ENCODE measurements at regions not wholly inside any gene's neighbourhood (a gene's known extent, or its start where the extent isn't known, plus 50 kb on each side); places are given as distances from the start of the nearest gene placed in this dataset.

- no peak for TF ChIP-seq EP300 (IDR thresholded peaks at IDR 0.05)
- no peak for TF ChIP-seq CTCF (IDR thresholded peaks at IDR 0.05)
- TF ChIP-seq POLR2A (IDR thresholded peaks at IDR 0.05) = no peak
- TF ChIP-seq POLR2AphosphoS5 (IDR thresholded peaks at IDR 0.05) = no peak
These were observed 973.9 kb upstream of the PRR20A start for GRCh38 chr13:56166864-56167263.

Data from stomach (tissue), 4 donors.